ENCODE measurements at regions not wholly inside any gene's neighbourhood (a gene's known extent, or its start where the extent isn't known, plus 50 kb on each side); places are given as distances from the start of the nearest gene placed in this dataset.

DNA sequence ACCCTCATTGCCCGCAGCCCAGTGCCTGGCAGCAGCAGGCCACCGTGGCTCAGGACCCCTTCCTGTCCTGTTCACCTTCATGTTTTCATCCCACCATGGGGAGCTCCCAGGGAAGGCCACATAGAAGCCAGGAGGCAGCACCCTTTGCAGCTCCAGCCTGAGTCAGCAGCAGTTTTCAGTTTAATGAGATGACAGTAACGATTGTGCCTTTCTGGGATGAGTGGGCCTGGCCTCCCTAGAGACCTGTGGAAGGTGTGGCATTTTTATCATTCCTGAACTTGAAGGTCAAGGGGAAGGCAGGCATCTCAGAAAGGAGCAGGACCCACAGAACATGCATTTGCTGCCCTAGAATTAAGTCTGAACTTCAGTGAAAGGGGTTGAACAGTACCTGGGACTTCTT lies 532.8 kb downstream of the FUT8 start:
- TF ChIP-seq, protein P1, sequence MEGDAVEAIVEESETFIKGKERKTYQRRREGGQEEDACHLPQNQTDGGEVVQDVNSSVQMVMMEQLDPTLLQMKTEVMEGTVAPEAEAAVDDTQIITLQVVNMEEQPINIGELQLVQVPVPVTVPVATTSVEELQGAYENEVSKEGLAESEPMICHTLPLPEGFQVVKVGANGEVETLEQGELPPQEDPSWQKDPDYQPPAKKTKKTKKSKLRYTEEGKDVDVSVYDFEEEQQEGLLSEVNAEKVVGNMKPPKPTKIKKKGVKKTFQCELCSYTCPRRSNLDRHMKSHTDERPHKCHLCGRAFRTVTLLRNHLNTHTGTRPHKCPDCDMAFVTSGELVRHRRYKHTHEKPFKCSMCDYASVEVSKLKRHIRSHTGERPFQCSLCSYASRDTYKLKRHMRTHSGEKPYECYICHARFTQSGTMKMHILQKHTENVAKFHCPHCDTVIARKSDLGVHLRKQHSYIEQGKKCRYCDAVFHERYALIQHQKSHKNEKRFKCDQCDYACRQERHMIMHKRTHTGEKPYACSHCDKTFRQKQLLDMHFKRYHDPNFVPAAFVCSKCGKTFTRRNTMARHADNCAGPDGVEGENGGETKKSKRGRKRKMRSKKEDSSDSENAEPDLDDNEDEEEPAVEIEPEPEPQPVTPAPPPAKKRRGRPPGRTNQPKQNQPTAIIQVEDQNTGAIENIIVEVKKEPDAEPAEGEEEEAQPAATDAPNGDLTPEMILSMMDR (IDR thresholded peaks at IDR 0.05; ENCODE audit: low read depth, low read length) = no peak
- H3K4me3 ChIP-seq (ENCODE audit: low read depth, low read length) = no peak overlapping the region

DNA sequence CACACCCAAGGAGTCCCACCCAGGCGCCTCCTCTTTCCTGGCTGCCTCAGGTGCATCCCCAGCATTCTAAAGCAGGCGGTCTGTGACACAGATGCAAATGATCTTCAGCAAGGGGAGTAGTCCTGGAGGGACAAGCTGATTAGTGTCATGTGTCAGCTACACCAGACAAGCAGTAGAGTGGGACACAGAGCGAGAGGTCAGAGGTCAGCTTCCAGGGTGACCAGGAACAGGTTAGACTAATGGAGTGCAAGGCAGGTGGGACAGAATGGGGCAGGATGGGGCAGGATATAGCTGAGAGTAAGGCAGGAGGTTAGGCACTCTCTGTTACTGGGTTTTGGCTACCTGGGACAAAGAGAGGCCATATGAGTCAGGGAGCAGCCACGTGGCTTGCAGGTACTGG lies 534.0 kb downstream of the FUT8 start:
- H3K4me3 ChIP-seq (ENCODE audit: low read depth, low read length) = no peak overlapping the region
- TF ChIP-seq, protein P1 (IDR thresholded peaks at IDR 0.05; ENCODE audit: low read depth, low read length) = no peak

GRCh38 chr14:65948302-65948701 lies 535.8 kb downstream of the FUT8 start:
- TF ChIP-seq, protein P1 (IDR thresholded peaks at IDR 0.05; ENCODE audit: low read depth, low read length) = no peak
- H3K4me3 ChIP-seq (ENCODE audit: low read depth, low read length) = no peak overlapping the region

DNA sequence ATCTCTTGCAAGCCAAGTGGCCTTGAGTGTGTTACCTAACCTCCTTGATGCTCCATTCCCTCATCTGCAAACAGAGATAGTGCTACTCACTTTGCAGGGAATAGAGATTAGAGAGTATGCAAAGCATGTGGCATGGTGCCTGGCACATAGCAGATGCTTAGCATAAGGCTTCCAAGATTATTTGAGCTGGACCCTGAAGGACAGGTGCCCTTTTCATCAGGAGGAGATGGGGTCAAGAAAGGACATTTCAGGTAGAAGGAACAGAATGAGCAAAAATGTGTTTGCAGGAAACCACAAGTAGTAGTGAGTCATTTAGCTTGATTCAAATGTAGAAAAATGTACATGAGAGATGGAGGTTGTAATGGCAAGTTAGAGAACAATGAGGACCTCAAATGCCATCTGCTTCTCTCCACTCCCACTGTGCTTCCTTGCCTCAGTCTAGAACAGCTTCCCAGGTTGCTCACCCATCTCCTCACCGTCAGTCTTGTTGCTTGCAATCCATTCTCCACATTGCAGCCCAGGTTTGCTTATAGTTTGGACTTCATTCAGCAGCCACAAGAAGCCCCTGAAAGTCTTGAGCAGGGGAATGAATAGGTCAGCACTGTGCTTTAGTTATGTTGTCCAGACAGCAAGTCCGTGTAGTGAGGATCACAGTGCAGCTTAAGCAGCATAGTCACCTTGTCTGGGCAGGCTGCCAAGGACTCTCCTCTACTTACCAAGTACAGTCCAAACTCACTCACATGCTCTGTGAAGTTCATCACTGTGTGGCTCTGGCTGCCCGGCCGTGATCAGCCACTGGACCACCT lies 536.3 kb upstream of the CCDC196 start:
- TF ChIP-seq, protein P1 (IDR thresholded peaks at IDR 0.05; ENCODE audit: low read depth, low read length) = no peak
- no peak overlapping the region for H3K4me3 ChIP-seq (ENCODE audit: low read depth, low read length)

DNA sequence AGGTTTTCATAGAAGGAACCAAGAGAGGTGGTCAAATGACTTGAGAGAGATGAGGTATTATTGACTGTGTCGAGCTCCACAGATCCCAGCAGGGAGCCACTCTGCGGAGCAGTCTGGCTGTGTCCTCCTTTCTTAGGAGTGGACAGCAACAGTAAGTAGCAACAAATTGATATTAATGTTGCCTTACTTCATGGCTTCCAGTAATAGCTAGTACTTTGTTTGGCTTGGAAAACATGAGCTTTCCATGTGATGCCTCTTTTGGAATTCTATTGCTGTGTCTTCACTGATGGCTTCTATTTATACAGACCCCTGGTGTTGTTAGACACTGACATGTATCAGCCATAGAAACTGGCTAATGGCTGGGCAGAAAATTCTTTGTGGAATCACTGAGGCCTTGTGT lies 531.2 kb upstream of the CCDC196 start:
- TF ChIP-seq, protein P1 (IDR thresholded peaks at IDR 0.05; ENCODE audit: low read depth, low read length) = no peak
- no peak overlapping the region for H3K4me3 ChIP-seq (ENCODE audit: low read depth, low read length)

GRCh38 chr14:65957631-65958205 lies 528.5 kb upstream of the CCDC196 start:
- H3K4me3 ChIP-seq (ENCODE audit: low read depth, low read length) = no peak overlapping the region

More at GRCh38 chr14:65957631-65958205, 528.5 kb upstream of the CCDC196 start:
- TF ChIP-seq, protein P1 (IDR thresholded peaks at IDR 0.05; ENCODE audit: low read depth, low read length) = no peak
